Upper lobe of right lung (tissue), 1 donor: ENCODE measurements at regions not wholly inside any gene's neighbourhood (a gene's known extent, or its start where the extent isn't known, plus 50 kb on each side); places are given as distances from the start of the nearest gene placed in this dataset.

Experiments used
- ATAC-seq: fragments of 200-7000 bp; cut with Tn5 transposase; one replicate; pipeline ENCODE4 v1.9.1; 2020; ENCODE audit warnings: mild to moderate bottlenecking, moderate library complexity
- DNase-seq: peaks from one replicate; pipeline ENCODE4 v3.0.0-alpha.2; 2020
- H3K27ac ChIP-seq: fragments of 200-600 bp; one replicate; pipeline ENCODE4 v1.8.0; 2022
- H3K27me3 ChIP-seq: fragments of 200-600 bp; one replicate; pipeline ENCODE4 v1.8.0; 2022; ENCODE audit warnings: mild to moderate bottlenecking
- H3K36me3 ChIP-seq: fragments of 200-600 bp; one replicate; pipeline ENCODE4 v1.8.0; 2022
- H3K4me1 ChIP-seq: fragments of 200-600 bp; one replicate; pipeline ENCODE4 v1.8.0; 2022
- H3K4me3 ChIP-seq: fragments of 200-600 bp; one replicate; pipeline ENCODE4 v1.8.0; 2022; ENCODE audit warnings: mild to moderate bottlenecking
- H3K9me3 ChIP-seq: fragments of 200-600 bp; one replicate; pipeline ENCODE4 v1.8.0; 2022
- intact Hi-C: fragments of 100-400 bp; cut with DNase I; formaldehyde crosslinking; loops from one replicate; pipeline ENCODE4 v1.11.0; 2022
- TF ChIP-seq, protein P1 (sequence below): fragments of 200-600 bp; IDR thresholded peaks from one replicate; pipeline ENCODE4 v1.8.0; 2022; ENCODE audit warnings: antibody characterized with exemption
- donor health status: DM: no; HTN: yes; CAD: no; lungs with severe emphysema.

DNA sequence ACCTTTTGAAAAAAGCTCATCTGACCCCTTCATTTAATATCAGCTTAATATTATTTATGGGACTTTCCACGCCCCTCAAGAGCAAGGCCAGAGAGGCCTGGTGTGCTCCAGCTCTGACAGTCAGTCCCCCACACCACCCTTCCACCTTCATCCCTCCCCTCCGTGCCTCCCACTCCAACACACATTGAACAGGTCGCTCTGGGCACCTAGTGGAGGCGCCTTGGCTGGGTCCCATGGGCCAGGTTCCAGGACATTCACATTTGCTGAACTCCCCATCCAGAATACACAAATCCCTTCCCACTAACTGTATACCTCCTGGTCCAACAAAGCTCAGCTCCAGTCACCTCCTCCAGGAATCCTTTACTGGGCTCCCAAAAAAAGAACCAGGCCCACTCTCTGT lies 137.5 kb downstream of the BCOR start:
- H3K4me1 ChIP-seq: no peaks in the 10 kb centered on the region
- no peak overlapping the region for H3K27ac ChIP-seq
- no peaks in the 10 kb centered on the region for H3K27me3 ChIP-seq
- DNase-seq (no peak), ATAC-seq (no peak)
- intact Hi-C loops: no loop called here
- TF ChIP-seq, protein P1, sequence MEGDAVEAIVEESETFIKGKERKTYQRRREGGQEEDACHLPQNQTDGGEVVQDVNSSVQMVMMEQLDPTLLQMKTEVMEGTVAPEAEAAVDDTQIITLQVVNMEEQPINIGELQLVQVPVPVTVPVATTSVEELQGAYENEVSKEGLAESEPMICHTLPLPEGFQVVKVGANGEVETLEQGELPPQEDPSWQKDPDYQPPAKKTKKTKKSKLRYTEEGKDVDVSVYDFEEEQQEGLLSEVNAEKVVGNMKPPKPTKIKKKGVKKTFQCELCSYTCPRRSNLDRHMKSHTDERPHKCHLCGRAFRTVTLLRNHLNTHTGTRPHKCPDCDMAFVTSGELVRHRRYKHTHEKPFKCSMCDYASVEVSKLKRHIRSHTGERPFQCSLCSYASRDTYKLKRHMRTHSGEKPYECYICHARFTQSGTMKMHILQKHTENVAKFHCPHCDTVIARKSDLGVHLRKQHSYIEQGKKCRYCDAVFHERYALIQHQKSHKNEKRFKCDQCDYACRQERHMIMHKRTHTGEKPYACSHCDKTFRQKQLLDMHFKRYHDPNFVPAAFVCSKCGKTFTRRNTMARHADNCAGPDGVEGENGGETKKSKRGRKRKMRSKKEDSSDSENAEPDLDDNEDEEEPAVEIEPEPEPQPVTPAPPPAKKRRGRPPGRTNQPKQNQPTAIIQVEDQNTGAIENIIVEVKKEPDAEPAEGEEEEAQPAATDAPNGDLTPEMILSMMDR: no peak
- H3K9me3 ChIP-seq: no peaks in the 10 kb centered on the region
- H3K4me3 ChIP-seq: no peak overlapping the region
- no peaks in the 10 kb centered on the region for H3K36me3 ChIP-seq

DNA sequence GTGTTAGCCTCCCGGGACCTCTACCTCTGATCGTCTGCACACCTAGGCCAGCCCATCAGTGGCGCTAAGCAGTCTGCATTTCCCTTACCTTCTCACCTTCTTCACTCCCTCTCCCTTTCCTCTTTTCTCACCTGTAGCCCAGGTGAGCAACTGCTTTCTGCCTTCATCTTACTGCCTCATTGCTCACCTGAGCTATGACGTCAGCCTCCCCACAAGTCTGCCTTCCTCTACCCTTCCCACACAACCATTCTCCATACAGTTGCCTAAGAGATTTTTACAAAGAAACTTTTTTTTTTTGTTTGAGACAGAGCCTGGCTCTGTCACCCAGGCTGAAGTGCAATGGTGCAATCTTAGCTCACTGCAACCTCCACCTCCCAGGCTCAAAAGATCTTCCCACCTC lies 136.3 kb downstream of the BCOR start:
- H3K9me3 ChIP-seq: no peaks in the 10 kb centered on the region
- TF ChIP-seq, protein P1: no peak
- intact Hi-C loops: no loop called here
- no peaks in the 10 kb centered on the region for H3K4me1 ChIP-seq
- ATAC-seq: no peak
- no peaks in the 10 kb centered on the region for H3K27me3 ChIP-seq
- no peak overlapping the region for H3K27ac ChIP-seq
- DNase-seq: no peak
- H3K36me3 ChIP-seq: no peaks in the 10 kb centered on the region
- H3K4me3 ChIP-seq: no peak overlapping the region

DNA sequence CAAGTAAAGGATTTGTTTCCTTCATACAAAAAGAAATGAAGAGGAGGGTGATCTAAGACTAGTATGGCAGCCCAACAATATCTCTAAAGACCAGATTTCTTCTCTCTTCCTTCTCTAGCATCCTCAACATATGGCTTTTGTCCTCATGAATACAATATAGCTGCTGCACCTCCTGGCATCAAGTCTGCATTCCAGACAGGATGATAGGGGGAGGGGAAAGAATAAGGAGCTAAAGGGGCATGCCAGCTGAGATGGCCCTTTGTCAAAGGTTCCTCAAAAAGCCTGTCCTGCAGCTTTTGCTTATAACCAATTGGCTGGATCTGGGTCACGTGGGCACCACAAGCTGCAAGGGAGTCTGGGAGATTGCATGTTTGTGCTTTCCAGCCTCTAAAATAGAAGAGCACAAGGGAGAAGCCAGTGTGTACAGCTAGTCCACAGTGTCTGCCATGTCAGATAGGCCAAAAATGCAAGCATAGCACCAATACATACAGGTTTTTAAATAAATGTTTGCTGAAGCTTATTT lies 132.6 kb downstream of the BCOR start:
- no peaks in the 10 kb centered on the region for H3K36me3 ChIP-seq
- no peaks in the 10 kb centered on the region for H3K9me3 ChIP-seq
- DNase-seq (no peak), ATAC-seq (no peak)
- H3K27ac ChIP-seq: no peak overlapping the region
- no peaks in the 10 kb centered on the region for H3K4me1 ChIP-seq
- TF ChIP-seq, protein P1: no peak
- no peaks in the 10 kb centered on the region for H3K27me3 ChIP-seq
- H3K4me3 ChIP-seq: no peak overlapping the region
- intact Hi-C loops: no loop called here

GRCh38 chrX:39966176-39966575 lies 131.6 kb downstream of the BCOR start:
- H3K36me3 ChIP-seq: no peaks in the 10 kb centered on the region
- intact Hi-C loops: no loop called here
- TF ChIP-seq, protein P1: no peak
- no peak for ATAC-seq
- no peak overlapping the region for H3K27ac ChIP-seq
- no peaks in the 10 kb centered on the region for H3K4me1 ChIP-seq
- DNase-seq: no peak
- H3K9me3 ChIP-seq: no peaks in the 10 kb centered on the region
- no peak overlapping the region for H3K4me3 ChIP-seq
- H3K27me3 ChIP-seq: no peaks in the 10 kb centered on the region

- TF ChIP-seq, protein P1: no peak
- H3K4me1 ChIP-seq: no peaks in the 10 kb centered on the region
- ATAC-seq (no peak), DNase-seq (no peak)
- H3K9me3 ChIP-seq: no peaks in the 10 kb centered on the region
- no peak overlapping the region for H3K27ac ChIP-seq
- H3K4me3 ChIP-seq: no peak overlapping the region
- no peaks in the 10 kb centered on the region for H3K27me3 ChIP-seq
- intact Hi-C loops: no loop called here
- H3K36me3 ChIP-seq: no peaks in the 10 kb centered on the region
Observed at GRCh38 chrX:39967348-39967747, 130.4 kb downstream of the BCOR start.
